DND-41 (cell line): ENCODE measurements at regions not wholly inside any gene's neighbourhood (a gene's known extent, or its start where the extent isn't known, plus 50 kb on each side); places are given as distances from the start of the nearest gene placed in this dataset.
A peak's percentile ranks its signal among the peaks of the same experiment; 100 is the strongest.
"Not testable (repeated sequence)": the region's sequence is repeated elsewhere in the genome, so short reads cannot be mapped to it uniquely, and the experiment has no call there.

ENCODE experiments used
- ATAC-seq: fragments of 200-7000 bp; cut with Tn5 transposase; 3 replicates; pipeline ENCODE4 v1.9.1; 2021; ENCODE audit warnings: low read depth; ENCODE audit not compliant: insufficient read depth
- DNase-seq: peaks from one replicate; pipeline ENCODE4 v3.0.0-alpha.2; 2020
- H2AFZ ChIP-seq: 2 replicates; pipeline ENCODE4 v1.6.0; 2012; ENCODE audit warnings: low read depth, low read length
- H3K27ac ChIP-seq: 2 replicates; pipeline ENCODE4 v1.5.1; 2012; ENCODE audit warnings: low read length, inconsistent platforms
- H3K27me3 ChIP-seq: fragments of 200-600 bp; sonication (generic); 2 replicates; pipeline ENCODE4 v1.6.0; 2012; ENCODE audit warnings: low read length, mild to moderate bottlenecking, inconsistent platforms; ENCODE audit not compliant: insufficient read depth, poor library complexity
- H3K36me3 ChIP-seq: 2 replicates; pipeline ENCODE4 v1.5.1; 2012; ENCODE audit warnings: low read length, inconsistent platforms; ENCODE audit not compliant: insufficient read depth
- H3K4me1 ChIP-seq: 2 replicates; pipeline ENCODE4 v1.5.1; 2012; ENCODE audit warnings: mild to moderate bottlenecking, low read length; ENCODE audit not compliant: insufficient read depth
- H3K4me2 ChIP-seq: 2 replicates; pipeline ENCODE4 v1.6.0; 2012; ENCODE audit warnings: mild to moderate bottlenecking, moderate library complexity, low read length, inconsistent platforms; ENCODE audit not compliant: insufficient read depth
- H3K4me3 ChIP-seq, 2 experiments: fragments of 200-600 bp in 1 of 2; shearing (Covaris generic) in 1 of 2; 2 replicates each; pipeline ENCODE4 v1.5.1; 2012 to 2016; ENCODE audit warnings: inconsistent platforms in 2 of 2, low read length in 2 of 2, mild to moderate bottlenecking in 2 of 2, low read depth in 1 of 2, moderate library complexity in 1 of 2
- H3K79me2 ChIP-seq: 2 replicates; pipeline ENCODE4 v1.6.0; 2012; ENCODE audit warnings: low read length, inconsistent platforms; ENCODE audit not compliant: insufficient read depth
- H3K9ac ChIP-seq: 2 replicates; pipeline ENCODE4 v1.6.0; 2012; ENCODE audit warnings: low read depth, mild to moderate bottlenecking, inconsistent platforms, low read length, moderate library complexity
- H3K9me3 ChIP-seq: 2 replicates; pipeline ENCODE4 v1.5.1; 2012; ENCODE audit warnings: low read length, moderate library complexity, mild to moderate bottlenecking, inconsistent platforms; ENCODE audit not compliant: insufficient read depth, severe bottlenecking
- H4K20me1 ChIP-seq: 2 replicates; pipeline ENCODE4 v1.6.0; 2012; ENCODE audit warnings: low read length; ENCODE audit not compliant: insufficient read depth
- CTCF ChIP-seq: IDR thresholded peaks from 2 replicates; pipeline ENCODE4 v1.5.1; 2012; ENCODE audit warnings: borderline replicate concordance, low read length, moderate library complexity, mild to moderate bottlenecking; ENCODE audit not compliant: poor library complexity, severe bottlenecking; ENCODE audit errors: extremely low read depth
- EZH2 ChIP-seq: IDR thresholded peaks from 3 replicates; pipeline ENCODE4 v1.6.1; 2012; ENCODE audit warnings: borderline replicate concordance, low read depth, mild to moderate bottlenecking, moderate library complexity, low read length, inconsistent platforms; ENCODE audit not compliant: severe bottlenecking

- no peak overlapping the region for H3K4me3 ChIP-seq
- no peak overlapping the region for H3K4me2 ChIP-seq
- H3K36me3 ChIP-seq, result no peaks in the 10 kb centered on the region
- H3K79me2 ChIP-seq, result no peaks in the 10 kb centered on the region
- H4K20me1 ChIP-seq, result no peaks in the 10 kb centered on the region
- H3K9me3 ChIP-seq, result no peaks in the 10 kb centered on the region
- DNase-seq (no peak), ATAC-seq (peak; percentile 37; the same call in 1 of the 3 replicates)
- H3K4me1 ChIP-seq, result no peaks in the 10 kb centered on the region; the same call in 1 of the 2 replicates
- no peak overlapping the region for H3K9ac ChIP-seq
- no peak overlapping the region for H3K27ac ChIP-seq
- H2AFZ ChIP-seq, result no peak overlapping the region
- no peaks in the 10 kb centered on the region for H3K27me3 ChIP-seq
- TF ChIP-seq CTCF (no peak), EZH2 (no peak)
Measured at GRCh38 chr6:100296810-100297544, 167.7 kb downstream of the SIM1 start.

- not testable (repeated sequence) for H3K4me2 ChIP-seq, H3K9ac ChIP-seq, H4K20me1 ChIP-seq, H3K36me3 ChIP-seq, DNase-seq, H3K27ac ChIP-seq, ATAC-seq, H2AFZ ChIP-seq, H3K79me2 ChIP-seq, H3K4me3 ChIP-seq, H3K4me1 ChIP-seq, H3K27me3 ChIP-seq, H3K9me3 ChIP-seq
Measured at GRCh38 chr6:100295172-100295571, 169.5 kb downstream of the SIM1 start.

GRCh38 chr6:100289285-100289684 lies 175.4 kb downstream of the SIM1 start:
- Histone ChIP-seq H3K9ac (no peak overlapping the region), H3K27me3 (no peaks in the 10 kb centered on the region), H3K9me3 (no peaks in the 10 kb centered on the region), H2AFZ (no peak overlapping the region), H3K4me3 (no peak overlapping the region), H3K4me2 (no peak overlapping the region), H3K36me3 (no peaks in the 10 kb centered on the region), H3K27ac (no peak overlapping the region), H3K79me2 (no peaks in the 10 kb centered on the region), H3K4me1 (no peaks in the 10 kb centered on the region), H4K20me1 (no peaks in the 10 kb centered on the region)
- ATAC-seq (no peak), DNase-seq (no peak)
- no peak for TF ChIP-seq CTCF
- TF ChIP-seq EZH2, result no peak

GRCh38 chr6:100288311-100288710 lies 176.4 kb downstream of the SIM1 start:
- Histone ChIP-seq H3K9ac (no peak overlapping the region), H3K4me1 (no peaks in the 10 kb centered on the region), H2AFZ (no peak overlapping the region), H3K79me2 (no peaks in the 10 kb centered on the region), H3K9me3 (no peaks in the 10 kb centered on the region), H3K27ac (no peak overlapping the region), H4K20me1 (no peaks in the 10 kb centered on the region), H3K36me3 (no peaks in the 10 kb centered on the region), H3K27me3 (no peaks in the 10 kb centered on the region), H3K4me2 (no peak overlapping the region), H3K4me3 (no peak overlapping the region)
- no peak for ATAC-seq
- no peak for DNase-seq
- TF ChIP-seq EZH2 (no peak), CTCF (no peak)
